ENCODE measurements at regions not wholly inside any gene's neighbourhood (a gene's known extent, or its start where the extent isn't known, plus 50 kb on each side); places are given as distances from the start of the nearest gene placed in this dataset.

DNA sequence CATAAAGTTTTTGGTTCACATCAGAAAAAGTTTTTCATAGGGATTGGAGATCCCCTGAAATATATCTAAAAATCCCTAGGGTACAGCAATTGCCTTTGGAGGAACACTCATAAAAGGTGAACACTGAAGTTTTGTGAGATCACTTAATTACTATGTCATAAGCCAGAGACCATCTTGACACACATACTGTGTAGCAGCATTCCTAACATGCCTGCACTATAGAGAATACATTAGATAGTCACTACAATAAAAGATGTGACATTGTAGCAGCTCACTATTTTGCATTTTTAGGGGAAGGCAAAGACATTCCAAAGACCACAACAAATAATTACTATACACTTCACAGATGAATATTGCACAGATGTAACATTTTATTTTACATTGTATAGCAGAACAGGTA, 779.9 kb downstream of the KCNT2 start:
- Histone ChIP-seq H3K36me3 (ENCODE audit: control insufficient read depth, insufficient read depth, low read length) (no peaks in the 10 kb centered on the region), H3K27ac (ENCODE audit: low read depth, low read length) (no peak overlapping the region), H3K9me3 (ENCODE audit: control insufficient read depth, low read length) (no peaks in the 10 kb centered on the region), H3K9ac (ENCODE audit: extremely low read depth, low read length, poor library complexity, severe bottlenecking) (no peak overlapping the region), H3K4me1 (ENCODE audit: control insufficient read depth, insufficient read depth, low read length) (no peaks in the 10 kb centered on the region), H3K27me3 (ENCODE audit: control insufficient read depth, insufficient read depth, low read length, poor library complexity, severe bottlenecking) (no peaks in the 10 kb centered on the region), H3K4me3 (ENCODE audit: low read length) (no peak overlapping the region)
- no peak overlapping the region for H3K4me3 Mint-ChIP-seq
- no peaks in the 10 kb centered on the region for H3K27me3 Mint-ChIP-seq (ENCODE audit: insufficient read depth)
- no peaks in the 10 kb centered on the region for H3K36me3 Mint-ChIP-seq (ENCODE audit: low read depth)
- no peak for DNase-seq
- TF ChIP-seq, protein P1, sequence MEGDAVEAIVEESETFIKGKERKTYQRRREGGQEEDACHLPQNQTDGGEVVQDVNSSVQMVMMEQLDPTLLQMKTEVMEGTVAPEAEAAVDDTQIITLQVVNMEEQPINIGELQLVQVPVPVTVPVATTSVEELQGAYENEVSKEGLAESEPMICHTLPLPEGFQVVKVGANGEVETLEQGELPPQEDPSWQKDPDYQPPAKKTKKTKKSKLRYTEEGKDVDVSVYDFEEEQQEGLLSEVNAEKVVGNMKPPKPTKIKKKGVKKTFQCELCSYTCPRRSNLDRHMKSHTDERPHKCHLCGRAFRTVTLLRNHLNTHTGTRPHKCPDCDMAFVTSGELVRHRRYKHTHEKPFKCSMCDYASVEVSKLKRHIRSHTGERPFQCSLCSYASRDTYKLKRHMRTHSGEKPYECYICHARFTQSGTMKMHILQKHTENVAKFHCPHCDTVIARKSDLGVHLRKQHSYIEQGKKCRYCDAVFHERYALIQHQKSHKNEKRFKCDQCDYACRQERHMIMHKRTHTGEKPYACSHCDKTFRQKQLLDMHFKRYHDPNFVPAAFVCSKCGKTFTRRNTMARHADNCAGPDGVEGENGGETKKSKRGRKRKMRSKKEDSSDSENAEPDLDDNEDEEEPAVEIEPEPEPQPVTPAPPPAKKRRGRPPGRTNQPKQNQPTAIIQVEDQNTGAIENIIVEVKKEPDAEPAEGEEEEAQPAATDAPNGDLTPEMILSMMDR (conservative IDR thresholded peaks at IDR 0.05) = no peak
- no peak overlapping the region for H3K27ac Mint-ChIP-seq
- H3K9me3 Mint-ChIP-seq = no peaks in the 10 kb centered on the region
- peaks cover 3% of the 10 kb centered on the region for H3K4me1 Mint-ChIP-seq

DNA sequence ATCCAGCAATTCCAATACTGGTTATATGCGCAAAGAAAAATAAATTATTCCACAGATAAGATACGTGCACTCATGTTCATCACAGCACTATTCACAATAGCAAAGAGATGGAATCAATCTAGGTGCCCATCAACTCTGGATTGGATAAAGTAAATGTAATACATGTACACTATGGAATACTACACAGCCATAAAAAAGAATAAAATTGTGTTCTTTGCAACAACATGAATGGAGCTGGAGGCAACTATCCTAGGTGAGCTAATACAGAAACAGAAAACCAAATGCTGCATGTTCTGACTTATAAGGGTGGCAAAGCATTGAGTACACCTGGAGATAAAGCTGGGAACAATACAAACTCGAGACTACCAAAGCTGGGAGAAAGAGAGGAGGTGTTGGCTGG, 787.3 kb downstream of the KCNT2 start:
- Mint-ChIP-seq H3K9me3 (peaks cover 27% of the 10 kb centered on the region), H3K4me3 (no peak overlapping the region), H3K27me3 (ENCODE audit: insufficient read depth) (no peaks in the 10 kb centered on the region), H3K4me1 (no peaks in the 10 kb centered on the region), H3K27ac (no peak overlapping the region), H3K36me3 (ENCODE audit: low read depth) (peaks cover 11% of the 10 kb centered on the region)
- WGBS, 2 experiments (ENCODE audit: insufficient coverage in 1 of 2, insufficient read length in 1 of 2) = 97 to 100% methylated on average over 1 to 3 of the region's 3 CpGs
- no peak overlapping the region for H3K27ac ChIP-seq (ENCODE audit: low read depth, low read length)
- no peak overlapping the region for H3K4me3 ChIP-seq (ENCODE audit: low read length)
- no peak overlapping the region for H3K9ac ChIP-seq (ENCODE audit: extremely low read depth, low read length, poor library complexity, severe bottlenecking)
- DNase-seq = no peak
- no peaks in the 10 kb centered on the region for H3K36me3 ChIP-seq (ENCODE audit: control insufficient read depth, insufficient read depth, low read length)
- no peaks in the 10 kb centered on the region for H3K27me3 ChIP-seq (ENCODE audit: control insufficient read depth, insufficient read depth, low read length, poor library complexity, severe bottlenecking)
- no peaks in the 10 kb centered on the region for H3K4me1 ChIP-seq (ENCODE audit: control insufficient read depth, insufficient read depth, low read length)
- TF ChIP-seq, protein P1 (conservative IDR thresholded peaks at IDR 0.05) = no peak
- peaks cover 18% of the 10 kb centered on the region for H3K9me3 ChIP-seq (ENCODE audit: control insufficient read depth, low read length)

DNA sequence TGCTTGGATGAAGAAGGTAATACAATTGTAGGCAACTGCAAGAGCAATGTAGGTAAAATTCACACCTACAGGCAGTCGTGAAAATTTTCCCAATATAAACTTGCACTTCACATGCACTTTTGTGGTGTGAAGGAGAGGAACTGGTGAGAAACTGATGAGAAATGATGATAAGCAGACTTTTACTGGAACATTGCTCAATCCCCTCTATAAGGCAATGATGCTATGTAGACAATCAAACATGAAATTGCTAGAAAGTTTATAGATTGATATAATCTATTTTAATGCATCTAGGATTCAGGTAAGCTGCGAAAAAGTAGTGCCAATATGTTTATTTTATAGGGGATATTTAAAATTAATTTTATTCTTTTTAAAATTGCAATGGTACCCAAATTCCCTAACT, 802.2 kb downstream of the KCNT2 start:
- 83% methylated on average over 1 of the region's 2 CpGs; no CpG with 5 or more reads in 1 of the 2 experiments for WGBS, 2 experiments (ENCODE audit: insufficient coverage in 1 of 2, insufficient read length in 1 of 2)
- H3K36me3 Mint-ChIP-seq (ENCODE audit: low read depth) = no peaks in the 10 kb centered on the region
- peaks cover 4% of the 10 kb centered on the region for H3K9me3 Mint-ChIP-seq
- no peaks in the 10 kb centered on the region for H3K4me1 Mint-ChIP-seq
- TF ChIP-seq, protein P1 (conservative IDR thresholded peaks at IDR 0.05) = no peak
- no peak for DNase-seq
- Histone ChIP-seq H3K9ac (ENCODE audit: extremely low read depth, low read length, poor library complexity, severe bottlenecking) (no peak overlapping the region), H3K27ac (ENCODE audit: low read depth, low read length) (no peak overlapping the region), H3K4me3 (ENCODE audit: low read length) (no peak overlapping the region), H3K9me3 (ENCODE audit: control insufficient read depth, low read length) (no peaks in the 10 kb centered on the region), H3K4me1 (ENCODE audit: control insufficient read depth, insufficient read depth, low read length) (no peaks in the 10 kb centered on the region), H3K36me3 (ENCODE audit: control insufficient read depth, insufficient read depth, low read length) (no peaks in the 10 kb centered on the region), H3K27me3 (ENCODE audit: control insufficient read depth, insufficient read depth, low read length, poor library complexity, severe bottlenecking) (no peaks in the 10 kb centered on the region)
- H3K27ac Mint-ChIP-seq = no peak overlapping the region
- no peak overlapping the region for H3K4me3 Mint-ChIP-seq
- H3K27me3 Mint-ChIP-seq (ENCODE audit: insufficient read depth) = no peaks in the 10 kb centered on the region
